ENCODE measurements at regions not wholly inside any gene's neighbourhood (a gene's known extent, or its start where the extent isn't known, plus 50 kb on each side); places are given as distances from the start of the nearest gene placed in this dataset.

GRCh38 chr12:114612062-114612461, 71.9 kb downstream of the TBX3 start:
- no peak for TF ChIP-seq CTCF (conservative IDR thresholded peaks at IDR 0.05)
- TF ChIP-seq ZFX (IDR thresholded peaks at IDR 0.05) = no peak

Measured in C4-2B (cell line).